SK-N-MC (cell line): ENCODE measurements at regions not wholly inside any gene's neighbourhood (a gene's known extent, or its start where the extent isn't known, plus 50 kb on each side); places are given as distances from the start of the nearest gene placed in this dataset.

Source experiments
- DNase-seq: peaks from one replicate; pipeline ENCODE4 v3.0.0-alpha.2; 2011; ENCODE audit warnings: low read depth, low spot score
- H3K27ac ChIP-seq: fragments of 200-600 bp; sonication (generic); 2 replicates; pipeline ENCODE4 v1.5.1; 2016; ENCODE audit warnings: mixed run types
- H3K36me3 ChIP-seq: fragments of 200-600 bp; sonication (generic); 2 replicates; pipeline ENCODE4 v1.6.1; 2017; ENCODE audit warnings: antibody characterized with exemption, low read length, mixed read lengths; ENCODE audit not compliant: insufficient read depth
- H3K4me3 ChIP-seq: fragments of 200-600 bp; sonication (generic); 2 replicates; pipeline ENCODE4 v1.5.1; 2016
- H3K9ac ChIP-seq: fragments of 200-600 bp; sonication (generic); 2 replicates; pipeline ENCODE4 v1.8.0; 2017; ENCODE audit warnings: mixed run types, mixed read lengths; ENCODE audit not compliant: insufficient read length
- H3K9me3 ChIP-seq: fragments of 200-600 bp; sonication (generic); 2 replicates; pipeline ENCODE4 v1.6.1; 2017; ENCODE audit warnings: low read depth, mild to moderate bottlenecking, antibody characterized with exemption, low read length, moderate library complexity, mixed read lengths
- EZH2 ChIP-seq: fragments of 200-600 bp; sonication (generic); IDR thresholded peaks from one replicate; pipeline ENCODE4 v1.6.1; 2017; ENCODE audit warnings: antibody characterized with exemption
- FOXP2 ChIP-seq: optimal IDR thresholded peaks from 2 replicates; pipeline ENCODE3; 2011; ENCODE audit warnings: mild to moderate bottlenecking, moderate library complexity; ENCODE audit not compliant: insufficient read depth; ENCODE audit errors: extremely low read length, control extremely low read depth
- POLR2AphosphoS5 ChIP-seq: IDR thresholded peaks from 2 replicates; pipeline ENCODE4 v1.6.1; 2012; ENCODE audit warnings: mild to moderate bottlenecking, low read depth, low read length, borderline replicate concordance

- TF ChIP-seq FOXP2 (no peak), EZH2 (no peak), POLR2AphosphoS5 (no peak)
- Histone ChIP-seq H3K27ac (no peak overlapping the region), H3K4me3 (no peak overlapping the region), H3K9ac (no peak overlapping the region), H3K36me3 (no peaks in the 10 kb centered on the region), H3K9me3 (no peaks in the 10 kb centered on the region)
- no peak for DNase-seq
Observed at GRCh38 chr6:120871416-120872261, 462.6 kb downstream of the TBC1D32 start.

DNA sequence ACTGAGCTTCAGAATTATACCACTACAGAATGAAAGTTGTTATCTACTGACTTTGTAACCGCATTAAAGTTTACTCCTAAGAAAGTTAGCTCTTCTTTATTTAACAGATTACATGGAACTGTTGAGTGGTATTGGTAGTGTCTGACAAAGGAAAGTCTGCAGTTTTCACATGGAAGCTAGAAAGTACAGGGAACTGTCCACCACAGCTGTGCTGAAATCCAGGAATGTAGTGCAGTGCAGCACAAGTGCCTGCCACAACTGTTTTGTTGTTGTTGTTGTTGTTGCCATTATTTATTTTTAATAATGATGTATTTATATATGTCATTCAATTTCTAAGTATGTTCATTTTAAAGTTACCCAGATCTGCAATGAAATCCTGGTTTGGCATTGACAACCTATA lies 464.9 kb downstream of the TBC1D32 start:
- H3K9me3 ChIP-seq: no peaks in the 10 kb centered on the region
- H3K4me3 ChIP-seq: no peak overlapping the region

GRCh38 chr6:120857422-120857821 lies 476.9 kb downstream of the TBC1D32 start:
- no peak for DNase-seq
- no peaks in the 10 kb centered on the region for H3K36me3 ChIP-seq
- no peak overlapping the region for H3K4me3 ChIP-seq
- H3K9me3 ChIP-seq: no peaks in the 10 kb centered on the region
- no peak overlapping the region for H3K9ac ChIP-seq
- H3K27ac ChIP-seq: no peak overlapping the region
- TF ChIP-seq EZH2 (no peak), POLR2AphosphoS5 (no peak), FOXP2 (no peak)

More for the DNA sequence above, 464.9 kb downstream of the TBC1D32 start:
- peak; percentile 3 for DNase-seq
- TF ChIP-seq POLR2AphosphoS5 (no peak), EZH2 (no peak)
- Histone ChIP-seq H3K27ac (no peak overlapping the region), H3K9ac (no peak overlapping the region), H3K36me3 (no peaks in the 10 kb centered on the region)

- DNase-seq: no peak
- H3K9me3 ChIP-seq: no peaks in the 10 kb centered on the region
- TF ChIP-seq POLR2AphosphoS5 (no peak), FOXP2 (no peak), EZH2 (no peak)
- no peak overlapping the region for H3K9ac ChIP-seq
- H3K36me3 ChIP-seq: no peaks in the 10 kb centered on the region
- no peak overlapping the region for H3K4me3 ChIP-seq
- H3K27ac ChIP-seq: no peak overlapping the region
Observed at GRCh38 chr6:120854583-120854982, 479.7 kb downstream of the TBC1D32 start.

DNA sequence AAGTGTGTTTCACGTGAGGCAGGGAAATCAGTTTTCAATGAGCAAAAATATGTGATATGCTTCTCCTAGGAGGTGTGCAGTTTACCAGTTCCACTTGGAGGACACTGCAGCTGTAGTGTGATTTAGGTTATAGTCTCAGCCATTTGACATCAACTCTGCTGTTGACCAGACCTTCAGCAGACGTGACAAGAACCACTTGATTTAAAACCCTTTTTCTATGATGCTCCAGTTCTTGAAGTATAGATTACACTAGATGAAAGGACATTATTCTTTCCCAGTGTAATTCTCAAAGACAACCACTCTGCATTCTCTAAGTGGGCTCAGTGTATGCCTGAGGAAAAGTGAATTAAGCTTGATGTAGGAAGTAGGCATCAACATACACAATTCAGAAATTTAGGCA lies 480.8 kb downstream of the TBC1D32 start:
- DNase-seq: no peak
- Histone ChIP-seq H3K36me3 (no peaks in the 10 kb centered on the region), H3K9ac (no peak overlapping the region), H3K4me3 (no peak overlapping the region), H3K9me3 (no peaks in the 10 kb centered on the region), H3K27ac (no peak overlapping the region)
- TF ChIP-seq POLR2AphosphoS5 (no peak), FOXP2 (no peak), EZH2 (no peak)

- Histone ChIP-seq H3K9me3 (no peaks in the 10 kb centered on the region), H3K4me3 (no peak overlapping the region), H3K27ac (no peak overlapping the region), H3K9ac (no peak overlapping the region), H3K36me3 (no peaks in the 10 kb centered on the region)
- no peak for TF ChIP-seq FOXP2
- no peak for TF ChIP-seq EZH2
- TF ChIP-seq POLR2AphosphoS5: no peak
- no peak for DNase-seq
Observed at GRCh38 chr6:120852293-120852849, 481.9 kb downstream of the TBC1D32 start.

DNA sequence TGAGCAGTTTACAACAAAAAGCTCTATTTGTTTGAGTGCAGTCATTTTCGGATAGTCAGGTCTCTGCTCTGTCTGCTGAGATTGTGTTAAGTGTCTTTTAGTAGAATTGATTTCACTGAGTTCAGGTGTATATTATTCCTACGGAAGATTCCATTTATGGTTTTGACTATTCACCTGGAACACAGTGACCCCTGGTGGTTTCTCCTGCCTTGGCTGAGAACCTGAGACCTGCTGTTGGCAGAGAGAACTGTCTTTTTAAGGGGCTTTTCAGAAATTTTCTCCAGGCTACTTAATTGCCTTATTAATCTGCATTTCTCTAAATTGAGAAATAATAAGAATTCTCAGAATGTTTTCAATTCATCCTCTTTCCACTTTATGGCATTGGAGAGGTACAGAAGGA lies 508.0 kb downstream of the TBC1D32 start:
- Histone ChIP-seq H3K4me3 (no peak overlapping the region), H3K9ac (no peak overlapping the region), H3K9me3 (no peaks in the 10 kb centered on the region), H3K27ac (no peak overlapping the region), H3K36me3 (no peaks in the 10 kb centered on the region)
- TF ChIP-seq POLR2AphosphoS5 (no peak), FOXP2 (no peak), EZH2 (no peak)
- no peak for DNase-seq

DNA sequence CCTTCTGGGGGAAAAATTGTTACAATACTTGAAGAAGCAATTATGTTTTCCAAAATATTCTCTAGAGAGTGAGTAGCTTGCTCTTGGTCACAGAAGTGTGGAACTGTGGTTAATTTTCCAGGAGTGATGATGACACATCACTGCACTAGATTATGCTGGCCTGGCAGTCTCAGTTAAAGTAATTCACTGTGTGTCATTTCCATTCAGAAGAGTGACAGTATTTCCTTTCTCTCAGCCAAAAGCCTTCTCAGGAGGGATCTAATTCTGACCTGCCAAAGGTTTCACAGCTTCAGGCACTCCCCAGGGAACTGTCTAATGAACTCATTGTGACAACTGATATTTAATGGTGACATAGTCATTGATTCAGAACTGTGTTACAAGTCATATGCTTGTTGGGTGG lies 517.5 kb downstream of the TBC1D32 start:
- H3K36me3 ChIP-seq: no peaks in the 10 kb centered on the region
- DNase-seq: no peak
- no peaks in the 10 kb centered on the region for H3K9me3 ChIP-seq
- H3K4me3 ChIP-seq: no peak overlapping the region
- H3K9ac ChIP-seq: no peak overlapping the region
- H3K27ac ChIP-seq: no peak overlapping the region
- TF ChIP-seq EZH2 (no peak), POLR2AphosphoS5 (no peak), FOXP2 (no peak)

- H3K9ac ChIP-seq: no peak overlapping the region
- no peak for TF ChIP-seq FOXP2
- no peak overlapping the region for H3K4me3 ChIP-seq
- H3K36me3 ChIP-seq: no peaks in the 10 kb centered on the region
- DNase-seq: no peak
- H3K27ac ChIP-seq: no peak overlapping the region
- no peaks in the 10 kb centered on the region for H3K9me3 ChIP-seq
Observed at GRCh38 chr6:120805276-120805675, 529.0 kb downstream of the TBC1D32 start.
